Head of caudate nucleus (tissue), 42 donors: ENCODE measurements at regions not wholly inside any gene's neighbourhood (a gene's known extent, or its start where the extent isn't known, plus 50 kb on each side); places are given as distances from the start of the nearest gene placed in this dataset.
"Not testable (repeated sequence)": the region's sequence is repeated elsewhere in the genome, so short reads cannot be mapped to it uniquely, and the experiment has no call there.

Source experiments
- DNase-seq, 42 donors: peaks; one replicate each; pipeline versions ENCODE4 v3.0.0 to v3.0.0-alpha.2; 2020 to 2021; ENCODE audit warnings: mixed read lengths in 7 of 42
- intact Hi-C: fragments of 100-400 bp; cut with DNase I; formaldehyde crosslinking; loops from one replicate; pipeline ENCODE4 v1.15.0; 2022

GRCh38 chr20:10109641-10110040 lies 74.9 kb downstream of the ANKEF1 start:
- intact Hi-C loops, result no loop called here
- peak in 4 of 42 donors; percentile 8 to 41 (median 24) for DNase-seq

- DNase-seq, result no peak
- intact Hi-C loops, result no loop called here
Observed at GRCh38 chr20:10110151-10110550, 75.4 kb downstream of the ANKEF1 start.

- DNase-seq, result no peak
- intact Hi-C loops, result no loop called here
Observed at GRCh38 chr20:10111139-10111958, 76.6 kb downstream of the ANKEF1 start.

GRCh38 chr20:10111959-10112250 lies 77.1 kb downstream of the ANKEF1 start:
- intact Hi-C loops, result no loop called here
- DNase-seq, result no peak

GRCh38 chr20:10113746-10114145 lies 79.0 kb downstream of the ANKEF1 start:
- intact Hi-C loops, result no loop called here
- no peak for DNase-seq

GRCh38 chr20:10114598-10114997 lies 79.8 kb downstream of the ANKEF1 start:
- DNase-seq, result no peak
- intact Hi-C loops, result no loop called here

GRCh38 chr20:10115021-10115420 lies 80.2 kb downstream of the ANKEF1 start:
- intact Hi-C loops, result no loop called here

GRCh38 chr20:10119336-10119735 lies 84.5 kb downstream of the ANKEF1 start:
- intact Hi-C loops, result no loop called here
- DNase-seq, result no peak

More at GRCh38 chr20:10115021-10115420, 80.2 kb downstream of the ANKEF1 start:
- DNase-seq, result no peak

GRCh38 chr20:10124883-10125282 lies 90.1 kb downstream of the ANKEF1 start:
- DNase-seq, intact Hi-C loops: not testable (repeated sequence)

GRCh38 chr20:10125757-10126156 lies 91.0 kb downstream of the ANKEF1 start:
- no peak for DNase-seq
- intact Hi-C loops, result no loop called here

- intact Hi-C loops, result no loop called here
- DNase-seq, result peak in 1 of 42 donors; percentile 10
Observed at GRCh38 chr20:10129749-10130148, 88.9 kb upstream of the SNAP25 start.

- intact Hi-C loops, result no loop called here
Observed at GRCh38 chr20:10131732-10132345, 86.8 kb upstream of the SNAP25 start.

GRCh38 chr20:10132387-10132786 lies 86.2 kb upstream of the SNAP25 start:
- DNase-seq, result no peak
- intact Hi-C loops, result no loop called here

More at GRCh38 chr20:10131732-10132345, 86.8 kb upstream of the SNAP25 start:
- peak in 36 of 42 donors; percentile 10 to 61 (median 33) for DNase-seq

GRCh38 chr20:10133532-10133931 lies 85.1 kb upstream of the SNAP25 start:
- intact Hi-C loops, result no loop called here
- DNase-seq, result no peak

GRCh38 chr20:10134176-10134575 lies 84.5 kb upstream of the SNAP25 start:
- intact Hi-C loops, result no loop called here
- DNase-seq, result no peak

- intact Hi-C loops, result no loop called here
- DNase-seq, result no peak
Observed at GRCh38 chr20:10135438-10135837, 83.2 kb upstream of the SNAP25 start.

- no peak for DNase-seq
- intact Hi-C loops, result no loop called here
Observed at GRCh38 chr20:10137032-10137431, 81.6 kb upstream of the SNAP25 start.

- no peak for DNase-seq
- intact Hi-C loops, result no loop called here
Observed at GRCh38 chr20:10137533-10137932, 81.1 kb upstream of the SNAP25 start.

GRCh38 chr20:10157549-10157948 lies 61.1 kb upstream of the SNAP25 start:
- no peak for DNase-seq
- intact Hi-C loops, result no loop called here

GRCh38 chr20:10167040-10167439 lies 51.6 kb upstream of the SNAP25 start:
- DNase-seq, result no peak
- intact Hi-C loops, result no loop called here

GRCh38 chr20:10167594-10167993 lies 51.0 kb upstream of the SNAP25 start:
- DNase-seq, result no peak

More at GRCh38 chr20:10167594-10167993, 51.0 kb upstream of the SNAP25 start:
- intact Hi-C loops, result no loop called here
